Gastrocnemius medialis (tissue), 4 donors: ENCODE measurements at regions not wholly inside any gene's neighbourhood (a gene's known extent, or its start where the extent isn't known, plus 50 kb on each side); places are given as distances from the start of the nearest gene placed in this dataset.
"Not testable (repeated sequence)": the region's sequence is repeated elsewhere in the genome, so short reads cannot be mapped to it uniquely, and the experiment has no call there.

Experiments used
- ATAC-seq, 2 donors: fragments of 150-250 bp; one replicate each; pipeline ENCODE4 v1.9.1; 2016
- DNase-seq, 2 donors: peaks; one replicate each; pipeline ENCODE4 v3.0.0-alpha.2; 2019
- H3K27ac ChIP-seq, 4 donors: fragments of 200-600 bp; sonication (generic); 1 replicate in 1 of 4; 2 replicates in 3 of 4; pipeline ENCODE4 v1.5.1; 2016 to 2018; ENCODE audit warnings: mild to moderate bottlenecking in 2 of 4, moderate library complexity in 1 of 4
- H3K27me3 ChIP-seq, 3 donors: fragments of 200-600 bp; sonication (generic) in 2 of 3; 1 replicate in 1 of 3; 2 replicates in 2 of 3; pipeline versions ENCODE4 v1.5.1 to v1.6.0; 2016 to 2019; ENCODE audit warnings: mild to moderate bottlenecking in 1 of 3, moderate library complexity in 1 of 3
- H3K36me3 ChIP-seq, 2 donors: fragments of 200-600 bp; sonication (generic) in 1 of 2; one replicate each; pipeline ENCODE4 v1.5.1; 2017 to 2018
- H3K4me1 ChIP-seq, 2 donors: fragments of 200-600 bp; sonication (generic) in 1 of 2; one replicate each; pipeline ENCODE4 v1.5.1; 2016 to 2017; ENCODE audit warnings: mild to moderate bottlenecking in 2 of 2
- H3K4me3 ChIP-seq, 4 donors: fragments of 200-600 bp; sonication (generic) in 3 of 4; 1 replicate in 1 of 4; 2 replicates in 3 of 4; pipeline ENCODE4 v1.5.1; 2016 to 2019; ENCODE audit warnings: mild to moderate bottlenecking in 2 of 4
- H3K9me3 ChIP-seq, 3 donors: fragments of 200-600 bp; sonication (generic) in 2 of 3; 1 replicate in 1 of 3; 2 replicates in 2 of 3; pipeline ENCODE4 v1.5.1; 2016 to 2019
- CTCF ChIP-seq, 5 experiments: fragments of 450-650 bp in 3 of 5; fragments of 200-600 bp in 2 of 5; sonication (generic) in 2 of 5; IDR thresholded peaks in 4 of 5; conservative IDR thresholded peaks in 1 of 5; 1 replicate in 4 of 5; 2 replicates in 1 of 5; pipeline ENCODE4 v1.5.1; 2016 to 2019; ENCODE audit warnings: antibody characterized with exemption in 5 of 5, mild to moderate bottlenecking in 3 of 5, moderate library complexity in 3 of 5
- POLR2A ChIP-seq, 2 donors: fragments of 450-650 bp; IDR thresholded peaks; one replicate each; pipeline ENCODE4 v1.6.1; 2017; ENCODE audit warnings: antibody characterized with exemption in 2 of 2, mild to moderate bottlenecking in 2 of 2, moderate library complexity in 2 of 2
- in situ Hi-C, 4 donors: fragments of 200-750 bp; cut with MboI; loops; one replicate each; pipeline versions ENCODE4 v1.15.0 to v1.8.0; 2017; ENCODE audit warnings: low sequenced_read_pairs in 4 of 4
- intact Hi-C: fragments of 100-400 bp; cut with DNase I; formaldehyde crosslinking; loops from one replicate; pipeline ENCODE4 v1.15.1; 2023; ENCODE audit warnings: low total_unique reads

DNA sequence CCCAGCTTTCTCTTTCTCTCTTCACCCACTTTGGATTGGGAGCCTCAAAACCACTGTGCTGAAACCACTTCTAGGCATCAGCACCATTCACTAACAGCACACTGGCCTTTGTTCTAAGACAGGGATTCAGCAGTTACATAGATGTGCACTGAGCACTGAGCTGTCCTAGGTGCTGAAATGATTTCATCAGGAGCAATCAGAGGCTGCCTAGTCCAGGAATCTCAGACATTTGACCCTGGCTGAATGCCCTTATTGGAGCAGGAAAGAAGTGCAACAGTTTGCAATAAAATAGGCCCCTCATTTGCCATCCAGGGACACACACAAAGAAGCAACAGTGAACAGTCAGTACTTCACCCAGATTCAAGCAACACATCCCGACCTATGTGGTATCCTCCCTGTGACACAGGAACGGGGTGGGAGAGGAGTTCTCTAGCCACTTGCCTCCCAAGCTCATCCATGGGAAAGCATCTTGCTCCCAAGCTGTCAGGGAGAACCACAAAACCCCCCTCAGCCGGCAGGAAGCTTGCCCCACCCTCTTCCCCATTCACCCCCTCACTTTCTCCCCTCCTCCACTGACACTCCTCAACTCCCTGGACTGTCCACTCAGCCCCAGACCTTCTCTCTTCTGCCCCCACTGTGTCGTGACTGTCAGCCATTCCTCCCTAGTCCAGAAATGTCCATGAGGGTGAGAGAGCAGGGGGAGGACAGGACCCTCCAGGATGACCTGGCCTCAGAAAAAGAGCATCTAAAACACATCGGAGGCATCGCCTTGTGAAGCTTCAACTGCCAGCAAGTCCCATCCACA lies 304.4 kb downstream of the PREX1 start:
- Histone ChIP-seq H3K36me3 (no peaks in the 10 kb centered on the region), H3K4me3 (no peak overlapping the region), H3K4me1 (no peaks in the 10 kb centered on the region), H3K9me3 (no peaks in the 10 kb centered on the region), H3K27me3 (no peaks in the 10 kb centered on the region), H3K27ac (no peak overlapping the region)
- ATAC-seq (no peak), DNase-seq (no peak)
- intact Hi-C loops: no loop called here
- TF ChIP-seq POLR2A (IDR thresholded peaks at IDR 0.05) (no peak), CTCF (IDR thresholded peaks at IDR 0.05 in 4 of 5, conservative IDR thresholded peaks at IDR 0.05 in 1 of 5) (no peak)
- in situ Hi-C loops: no loop called here

DNA sequence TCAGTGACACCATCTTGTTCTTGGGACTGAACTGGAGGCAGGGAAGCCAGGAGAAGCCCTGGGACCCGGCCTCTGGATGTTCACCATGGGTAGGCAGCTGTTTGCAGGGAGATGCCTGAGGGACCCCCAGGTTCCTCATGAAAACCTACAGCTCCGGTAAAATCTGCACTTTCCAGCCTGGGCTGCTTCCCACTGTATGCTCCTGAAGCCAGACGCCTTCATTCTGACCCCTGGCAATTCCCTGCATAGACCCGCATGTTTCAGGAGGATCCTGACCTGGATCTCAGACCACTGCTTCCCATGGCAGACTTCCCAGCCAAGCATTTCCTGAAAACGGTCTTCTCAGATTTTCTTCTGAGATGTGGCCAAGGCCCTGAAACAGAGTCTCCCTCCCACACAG lies 306.7 kb downstream of the PREX1 start:
- TF ChIP-seq CTCF (IDR thresholded peaks at IDR 0.05 in 4 of 5, conservative IDR thresholded peaks at IDR 0.05 in 1 of 5) (no peak), POLR2A (IDR thresholded peaks at IDR 0.05) (no peak)
- ATAC-seq (no peak), DNase-seq (no peak)
- Histone ChIP-seq H3K27me3 (no peaks in the 10 kb centered on the region), H3K4me3 (no peak overlapping the region), H3K9me3 (no peaks in the 10 kb centered on the region), H3K4me1 (no peaks in the 10 kb centered on the region), H3K36me3 (no peaks in the 10 kb centered on the region), H3K27ac (no peak overlapping the region)
- intact Hi-C loops (no loop called here), in situ Hi-C loops (no loop called here)

DNA sequence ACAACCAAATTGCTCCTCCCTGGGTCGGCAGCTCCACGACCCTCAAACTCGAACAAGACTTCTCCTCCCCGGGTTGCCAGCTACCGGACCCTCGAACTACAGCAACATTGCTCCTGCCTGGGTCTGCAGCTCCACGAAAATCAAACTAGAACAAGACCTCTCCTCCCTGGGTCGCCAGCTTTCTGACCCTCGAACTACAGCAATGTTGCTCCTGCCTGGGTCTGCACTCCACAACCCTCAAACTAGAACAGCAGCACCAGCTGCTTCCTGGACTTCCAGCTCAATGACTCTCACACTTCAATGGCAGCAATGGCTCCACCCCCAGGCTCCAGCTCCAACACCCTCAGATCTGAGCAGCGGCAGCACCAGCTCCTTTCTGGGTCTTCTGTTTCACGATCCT lies 311.6 kb downstream of the PREX1 start:
- in situ Hi-C loops: loop anchor here (5.0 kb wide), 1 partner anchor 624 kb away; no protein-coding TSS in a partner anchor

GRCh38 chr20:48514577-48514976 lies 313.2 kb downstream of the PREX1 start:
- in situ Hi-C loops, H3K9me3 ChIP-seq, H3K4me3 ChIP-seq, ATAC-seq, DNase-seq, H3K4me1 ChIP-seq, H3K27me3 ChIP-seq, H3K36me3 ChIP-seq, H3K27ac ChIP-seq: not testable (repeated sequence)
- intact Hi-C loops: loop anchor here (10.0 kb wide), 1 partner anchor 620 kb away; no protein-coding TSS in a partner anchor

More for the DNA sequence above, 311.6 kb downstream of the PREX1 start:
- H3K4me3 ChIP-seq, DNase-seq, H3K9me3 ChIP-seq, H3K27me3 ChIP-seq, H3K36me3 ChIP-seq, ATAC-seq, H3K27ac ChIP-seq, H3K4me1 ChIP-seq: not testable (repeated sequence)
- intact Hi-C loops: loop anchor here (10.0 kb wide), 1 partner anchor 621 kb away; no protein-coding TSS in a partner anchor

DNA sequence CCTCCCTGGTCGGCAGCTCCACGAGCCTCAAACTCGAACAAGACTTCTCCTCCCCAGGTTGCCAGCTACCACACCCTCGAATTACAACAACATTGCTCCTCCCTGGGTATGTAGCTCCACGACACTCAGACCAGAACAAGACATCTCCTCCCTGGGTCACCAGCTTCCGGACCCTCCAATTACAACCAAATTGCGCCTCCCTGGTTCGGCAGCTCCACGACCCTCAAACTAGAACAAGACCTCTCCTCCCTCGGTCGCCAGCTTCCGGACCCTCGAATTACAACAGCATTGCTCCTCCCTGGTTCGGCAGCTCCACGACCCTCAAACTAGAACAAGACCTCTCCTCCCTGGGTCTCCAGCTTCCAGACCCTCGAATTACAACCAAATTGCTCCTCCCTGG lies 315.3 kb downstream of the PREX1 start:
- intact Hi-C loops: loop anchor here (10.0 kb wide), 1 partner anchor 618 kb away; no protein-coding TSS in a partner anchor

GRCh38 chr20:48505066-48505465 lies 322.7 kb downstream of the PREX1 start:
- H3K27me3 ChIP-seq, H3K9me3 ChIP-seq, H3K4me3 ChIP-seq, DNase-seq, in situ Hi-C loops, intact Hi-C loops, H3K4me1 ChIP-seq, ATAC-seq, H3K27ac ChIP-seq, H3K36me3 ChIP-seq: not testable (repeated sequence)

More for the DNA sequence above, 315.3 kb downstream of the PREX1 start:
- ATAC-seq, H3K4me3 ChIP-seq, H3K4me1 ChIP-seq, H3K36me3 ChIP-seq, in situ Hi-C loops, DNase-seq, H3K9me3 ChIP-seq, H3K27ac ChIP-seq, H3K27me3 ChIP-seq: not testable (repeated sequence)
